ENCODE measurements at regions not wholly inside any gene's neighbourhood (a gene's known extent, or its start where the extent isn't known, plus 50 kb on each side); places are given as distances from the start of the nearest gene placed in this dataset.

DNA sequence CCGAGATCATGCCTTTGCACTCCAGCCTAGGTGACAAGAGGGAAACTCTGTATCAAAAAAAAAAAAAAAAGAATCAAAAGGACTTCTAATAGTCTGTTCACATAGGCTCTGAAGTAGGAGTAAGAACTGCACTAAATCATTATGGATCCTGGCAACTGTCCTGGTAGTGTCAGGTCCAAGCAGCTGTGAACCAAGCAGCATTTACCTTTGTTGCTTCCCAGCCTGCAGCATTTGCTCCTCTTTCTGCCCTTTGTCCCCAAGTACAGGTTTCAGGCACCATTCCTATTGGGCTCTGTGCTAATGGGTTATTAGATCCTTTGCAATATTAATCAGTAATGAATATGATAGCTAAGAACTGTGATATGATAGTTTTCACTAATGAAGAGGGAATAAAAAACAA is 77.4 kb upstream of the NBEA start:
- Histone ChIP-seq H3K27ac (no peak overlapping the region), H3K9ac (no peak overlapping the region), H2AFZ (no peak overlapping the region), H3K4me3 (ENCODE audit: low read depth, low read length) (no peak overlapping the region), H3K79me2 (no peaks in the 10 kb centered on the region), H3K4me2 (ENCODE audit: low read length) (no peak overlapping the region), H3K4me1 (no peaks in the 10 kb centered on the region), H3K27me3 (ENCODE audit: control insufficient read depth, insufficient read depth, low read length) (no peaks in the 10 kb centered on the region), H3K9me3 (ENCODE audit: control insufficient read depth, low read length) (no peaks in the 10 kb centered on the region), H3K36me3 (ENCODE audit: control insufficient read depth, insufficient read depth, low read length) (no peaks in the 10 kb centered on the region)
- no peak for TF ChIP-seq CTCF (IDR thresholded peaks at IDR 0.05)

- Histone ChIP-seq H3K4me1 (no peaks in the 10 kb centered on the region), H3K9ac (no peak overlapping the region), H3K79me2 (no peaks in the 10 kb centered on the region), H3K27me3 (ENCODE audit: control insufficient read depth, insufficient read depth, low read length) (no peaks in the 10 kb centered on the region), H3K27ac (no peak overlapping the region), H3K36me3 (ENCODE audit: control insufficient read depth, insufficient read depth, low read length) (no peaks in the 10 kb centered on the region), H2AFZ (no peak overlapping the region), H3K4me2 (ENCODE audit: low read length) (no peak overlapping the region), H3K9me3 (ENCODE audit: control insufficient read depth, low read length) (no peaks in the 10 kb centered on the region), H3K4me3 (ENCODE audit: low read depth, low read length) (no peak overlapping the region)
- no peak for TF ChIP-seq CTCF (IDR thresholded peaks at IDR 0.05)
These were observed 74.5 kb upstream of the NBEA start for GRCh38 chr13:34867590-34867989.

- Histone ChIP-seq H3K9me3 (ENCODE audit: control insufficient read depth, low read length) (no peaks in the 10 kb centered on the region), H3K4me2 (ENCODE audit: low read length) (no peak overlapping the region), H3K4me3 (ENCODE audit: low read depth, low read length) (no peak overlapping the region), H3K27me3 (ENCODE audit: control insufficient read depth, insufficient read depth, low read length) (no peaks in the 10 kb centered on the region), H3K36me3 (ENCODE audit: control insufficient read depth, insufficient read depth, low read length) (no peaks in the 10 kb centered on the region), H2AFZ (no peak overlapping the region), H3K27ac (no peak overlapping the region), H3K4me1 (no peaks in the 10 kb centered on the region), H3K9ac (no peak overlapping the region), H3K79me2 (no peaks in the 10 kb centered on the region)
- TF ChIP-seq CTCF (IDR thresholded peaks at IDR 0.05) = no peak
These were observed 73.3 kb upstream of the NBEA start for GRCh38 chr13:34868733-34869132.

DNA sequence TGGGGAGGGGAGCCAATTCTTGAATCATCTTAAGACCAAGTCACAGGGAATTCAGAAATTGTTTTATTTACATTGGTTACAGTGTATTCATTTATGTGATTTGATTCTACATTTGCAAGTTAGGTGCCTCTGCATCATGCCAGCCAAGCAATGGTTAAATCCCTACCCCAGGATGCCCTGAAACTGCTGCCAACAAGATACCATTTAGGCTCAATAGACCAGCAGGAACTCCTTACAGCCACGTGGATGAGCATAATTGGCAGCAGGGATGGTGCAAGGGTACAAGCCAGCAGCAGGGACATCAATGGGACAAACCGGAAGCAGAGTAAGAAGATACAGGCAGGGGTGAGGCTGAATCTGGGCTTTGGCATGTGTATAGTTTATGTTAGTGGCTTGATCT is 72.4 kb upstream of the NBEA start:
- no peak for TF ChIP-seq CTCF (IDR thresholded peaks at IDR 0.05)
- no peaks in the 10 kb centered on the region for H3K79me2 ChIP-seq
- no peak overlapping the region for H3K9ac ChIP-seq
- no peaks in the 10 kb centered on the region for H3K9me3 ChIP-seq (ENCODE audit: control insufficient read depth, low read length)
- H2AFZ ChIP-seq = no peak overlapping the region
- no peak overlapping the region for H3K27ac ChIP-seq
- H3K4me3 ChIP-seq (ENCODE audit: low read depth, low read length) = no peak overlapping the region
- H3K27me3 ChIP-seq (ENCODE audit: control insufficient read depth, insufficient read depth, low read length) = no peaks in the 10 kb centered on the region
- H3K36me3 ChIP-seq (ENCODE audit: control insufficient read depth, insufficient read depth, low read length) = no peaks in the 10 kb centered on the region
- H3K4me2 ChIP-seq (ENCODE audit: low read length) = no peak overlapping the region
- no peaks in the 10 kb centered on the region for H3K4me1 ChIP-seq

- TF ChIP-seq CTCF (IDR thresholded peaks at IDR 0.05) = no peak
- H3K9ac ChIP-seq = no peak overlapping the region
- no peak overlapping the region for H2AFZ ChIP-seq
- no peak overlapping the region for H3K27ac ChIP-seq
- no peaks in the 10 kb centered on the region for H3K4me1 ChIP-seq
- no peaks in the 10 kb centered on the region for H3K36me3 ChIP-seq (ENCODE audit: control insufficient read depth, insufficient read depth, low read length)
- H3K9me3 ChIP-seq (ENCODE audit: control insufficient read depth, low read length) = no peaks in the 10 kb centered on the region
- no peaks in the 10 kb centered on the region for H3K79me2 ChIP-seq
- no peak overlapping the region for H3K4me2 ChIP-seq (ENCODE audit: low read length)
- H3K27me3 ChIP-seq (ENCODE audit: control insufficient read depth, insufficient read depth, low read length) = no peaks in the 10 kb centered on the region
- H3K4me3 ChIP-seq (ENCODE audit: low read depth, low read length) = no peak overlapping the region
These were observed 63.7 kb upstream of the NBEA start for GRCh38 chr13:34878329-34878728.
